ENCODE measurements at regions not wholly inside any gene's neighbourhood (a gene's known extent, or its start where the extent isn't known, plus 50 kb on each side); places are given as distances from the start of the nearest gene placed in this dataset.

- TF ChIP-seq GATA3 (IDR thresholded peaks at IDR 0.05; ENCODE audit: low read depth, low read length): no peak
- no peak for TF ChIP-seq GATA2 (IDR thresholded peaks at IDR 0.05; ENCODE audit: low read depth, low read length)
Observed at GRCh38 chr1:69321311-69321710, 246.4 kb upstream of the LRRC7 start.
